HepG2 (cell line): ENCODE measurements at regions not wholly inside any gene's neighbourhood (a gene's known extent, or its start where the extent isn't known, plus 50 kb on each side); places are given as distances from the start of the nearest gene placed in this dataset.
"Not testable (repeated sequence)": the region's sequence is repeated elsewhere in the genome, so short reads cannot be mapped to it uniquely, and the experiment has no call there.

Experiments
- CEBPB ChIP-seq: IDR thresholded peaks from 2 replicates; pipeline ENCODE4 v1.6.1; 2011; ENCODE audit warnings: low read depth, low read length, improper control_type of control experiment, borderline replicate concordance
- EZH2 ChIP-seq: conservative IDR thresholded peaks from 2 replicates; pipeline ENCODE4 v1.6.1; 2012; ENCODE audit warnings: mild to moderate bottlenecking, low read depth, low read length, moderate library complexity
- FOXM1 ChIP-seq: sonication (generic); formaldehyde crosslinking; IDR thresholded peaks from 2 replicates; pipeline ENCODE4 v1.5.0; 2020; ENCODE audit warnings: missing genetic modification reagents
- MLLT10 ChIP-seq: sonication (generic); formaldehyde crosslinking; IDR thresholded peaks from 2 replicates; pipeline ENCODE4 v1.4.0; 2020; ENCODE audit warnings: missing genetic modification reagents
- NR2C2 ChIP-seq: sonication (generic); formaldehyde crosslinking; IDR thresholded peaks from 2 replicates; pipeline ENCODE4 v1.4.0; 2020; ENCODE audit warnings: missing genetic modification reagents, mild to moderate bottlenecking, moderate library complexity, borderline replicate concordance
- POLR2A ChIP-seq, 2 experiments: IDR thresholded peaks; 2 replicates each; pipeline ENCODE4 v1.6.1; 2011; ENCODE audit warnings: low read depth in 2 of 2, low read length in 2 of 2, mild to moderate bottlenecking in 1 of 2, moderate library complexity in 1 of 2; ENCODE audit not compliant: insufficient read depth in 1 of 2
- RAD21 ChIP-seq: fragments of 450-650 bp; formaldehyde crosslinking; IDR thresholded peaks from 2 replicates; pipeline ENCODE4 v1.5.0; 2020; ENCODE audit warnings: mild to moderate bottlenecking
- TCF12 ChIP-seq, 2 experiments: fragments of 450-650 bp in 1 of 2; sonication (generic) in 1 of 2; formaldehyde crosslinking in 1 of 2; IDR thresholded peaks; 2 replicates each; pipeline versions ENCODE4 v1.6.1 to v1.8.0; 2017 to 2022; ENCODE audit warnings: antibody characterized with exemption in 1 of 2, mild to moderate bottlenecking in 1 of 2, missing genetic modification reagents in 1 of 2, moderate library complexity in 1 of 2
- TF ChIP-seq, protein P1 (sequence below): sonication (generic); formaldehyde crosslinking; IDR thresholded peaks from 2 replicates; pipeline ENCODE4 v1.5.0; 2020; ENCODE audit warnings: mild to moderate bottlenecking, missing genetic modification reagents, moderate library complexity

DNA sequence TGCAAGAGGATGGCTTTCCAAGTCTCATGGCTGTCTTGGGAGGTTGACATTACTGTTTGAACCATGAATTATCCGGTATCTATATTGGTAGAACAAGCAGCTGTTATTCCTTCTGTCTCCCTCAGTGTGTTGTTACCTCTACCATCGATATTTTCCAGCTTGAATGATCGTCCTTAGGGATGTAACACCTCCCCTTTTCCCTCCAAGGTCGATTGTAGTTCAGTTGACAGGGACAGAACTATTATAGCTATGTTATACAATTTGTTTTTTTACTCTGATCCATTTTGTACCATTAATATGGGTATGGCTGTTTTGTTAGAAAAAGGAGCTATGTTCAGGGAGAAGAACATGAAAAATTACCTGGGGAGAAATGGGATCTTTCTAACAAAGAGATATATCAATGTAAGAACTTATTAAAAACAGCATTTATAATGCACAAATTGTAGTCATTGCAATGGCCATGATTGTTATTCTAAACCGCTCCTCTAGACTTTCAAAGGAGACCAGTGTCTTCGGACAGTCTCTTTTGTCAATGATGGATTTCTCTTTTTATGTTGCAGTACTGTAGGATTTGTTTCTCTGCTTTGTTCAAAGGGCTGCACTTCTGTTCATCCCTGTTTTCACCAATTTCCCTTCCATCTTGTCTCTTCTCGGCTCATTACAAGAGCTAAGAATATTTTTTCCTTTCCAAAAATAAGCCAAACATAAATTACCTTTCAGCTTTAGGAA, 1535.5 kb downstream of the KHDRBS2 start:
- TF ChIP-seq NR2C2 (CRISPR knock-in tag); TCF12 (IDR thresholded peaks at IDR 0.05); TCF12 (CRISPR knock-in tag; IDR thresholded peaks at IDR 0.05); EZH2; POLR2A (IDR thresholded peaks at IDR 0.05; ENCODE audit: insufficient read depth in 1 of 2, low read depth in 2 of 2, low read length in 2 of 2); CEBPB; FOXM1 (CRISPR knock-in tag); MLLT10 (CRISPR knock-in tag); RAD21 (CRISPR knock-in tag): not testable (repeated sequence)
- TF ChIP-seq, protein P1, sequence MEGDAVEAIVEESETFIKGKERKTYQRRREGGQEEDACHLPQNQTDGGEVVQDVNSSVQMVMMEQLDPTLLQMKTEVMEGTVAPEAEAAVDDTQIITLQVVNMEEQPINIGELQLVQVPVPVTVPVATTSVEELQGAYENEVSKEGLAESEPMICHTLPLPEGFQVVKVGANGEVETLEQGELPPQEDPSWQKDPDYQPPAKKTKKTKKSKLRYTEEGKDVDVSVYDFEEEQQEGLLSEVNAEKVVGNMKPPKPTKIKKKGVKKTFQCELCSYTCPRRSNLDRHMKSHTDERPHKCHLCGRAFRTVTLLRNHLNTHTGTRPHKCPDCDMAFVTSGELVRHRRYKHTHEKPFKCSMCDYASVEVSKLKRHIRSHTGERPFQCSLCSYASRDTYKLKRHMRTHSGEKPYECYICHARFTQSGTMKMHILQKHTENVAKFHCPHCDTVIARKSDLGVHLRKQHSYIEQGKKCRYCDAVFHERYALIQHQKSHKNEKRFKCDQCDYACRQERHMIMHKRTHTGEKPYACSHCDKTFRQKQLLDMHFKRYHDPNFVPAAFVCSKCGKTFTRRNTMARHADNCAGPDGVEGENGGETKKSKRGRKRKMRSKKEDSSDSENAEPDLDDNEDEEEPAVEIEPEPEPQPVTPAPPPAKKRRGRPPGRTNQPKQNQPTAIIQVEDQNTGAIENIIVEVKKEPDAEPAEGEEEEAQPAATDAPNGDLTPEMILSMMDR (CRISPR knock-in tag) = not testable (repeated sequence)
